Fibroblast of mammary gland (primary cell): ENCODE measurements at regions not wholly inside any gene's neighbourhood (a gene's known extent, or its start where the extent isn't known, plus 50 kb on each side); places are given as distances from the start of the nearest gene placed in this dataset.
A peak's percentile ranks its signal among the peaks of the same experiment; 100 is the strongest.

Experiments used
- DNase-seq: peaks from one replicate; pipeline ENCODE4 v3.0.0-alpha.2; 2010; ENCODE audit warnings: low read depth
- H3K4me3 ChIP-seq: 2 replicates; pipeline ENCODE4 v1.5.1; 2011; ENCODE audit warnings: low read depth, mild to moderate bottlenecking, low read length, moderate library complexity; ENCODE audit not compliant: control insufficient read depth
- TF ChIP-seq, protein P1 (sequence below): conservative IDR thresholded peaks from 2 replicates; pipeline ENCODE4 v1.5.1; 2011; ENCODE audit warnings: low read depth, low read length, inconsistent platforms; ENCODE audit not compliant: control insufficient read depth, insufficient read depth

- no peak for DNase-seq
- TF ChIP-seq, protein P1, sequence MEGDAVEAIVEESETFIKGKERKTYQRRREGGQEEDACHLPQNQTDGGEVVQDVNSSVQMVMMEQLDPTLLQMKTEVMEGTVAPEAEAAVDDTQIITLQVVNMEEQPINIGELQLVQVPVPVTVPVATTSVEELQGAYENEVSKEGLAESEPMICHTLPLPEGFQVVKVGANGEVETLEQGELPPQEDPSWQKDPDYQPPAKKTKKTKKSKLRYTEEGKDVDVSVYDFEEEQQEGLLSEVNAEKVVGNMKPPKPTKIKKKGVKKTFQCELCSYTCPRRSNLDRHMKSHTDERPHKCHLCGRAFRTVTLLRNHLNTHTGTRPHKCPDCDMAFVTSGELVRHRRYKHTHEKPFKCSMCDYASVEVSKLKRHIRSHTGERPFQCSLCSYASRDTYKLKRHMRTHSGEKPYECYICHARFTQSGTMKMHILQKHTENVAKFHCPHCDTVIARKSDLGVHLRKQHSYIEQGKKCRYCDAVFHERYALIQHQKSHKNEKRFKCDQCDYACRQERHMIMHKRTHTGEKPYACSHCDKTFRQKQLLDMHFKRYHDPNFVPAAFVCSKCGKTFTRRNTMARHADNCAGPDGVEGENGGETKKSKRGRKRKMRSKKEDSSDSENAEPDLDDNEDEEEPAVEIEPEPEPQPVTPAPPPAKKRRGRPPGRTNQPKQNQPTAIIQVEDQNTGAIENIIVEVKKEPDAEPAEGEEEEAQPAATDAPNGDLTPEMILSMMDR, result no peak
- H3K4me3 ChIP-seq, result no peak overlapping the region
These were observed 157.2 kb upstream of the PRKD1 start for GRCh38 chr14:30084811-30085210.

- TF ChIP-seq, protein P1, result no peak
- DNase-seq, result no peak
- H3K4me3 ChIP-seq, result no peak overlapping the region
These were observed 158.3 kb upstream of the PRKD1 start for GRCh38 chr14:30085943-30086342.

DNA sequence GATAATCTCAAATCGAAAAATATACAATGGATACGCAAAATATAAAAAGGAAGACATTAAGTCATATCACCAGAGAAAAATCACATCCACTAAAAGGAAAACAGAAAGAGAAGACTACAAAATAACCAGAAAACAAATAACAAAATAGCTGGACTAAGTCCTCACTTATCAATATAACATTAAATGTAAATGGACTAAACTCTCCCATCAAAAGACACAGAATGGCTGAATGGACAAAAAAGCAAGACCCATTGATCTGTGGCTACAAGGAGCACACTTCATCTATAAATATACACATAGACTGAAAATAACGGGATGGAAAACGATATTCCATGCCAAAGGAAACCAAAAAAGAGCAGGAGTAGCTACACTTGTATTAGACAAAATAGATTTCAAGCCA lies 161.0 kb upstream of the PRKD1 start:
- TF ChIP-seq, protein P1, result no peak
- DNase-seq, result no peak
- no peak overlapping the region for H3K4me3 ChIP-seq

- TF ChIP-seq, protein P1, result no peak
- peak; percentile 75 for DNase-seq
- no peak overlapping the region for H3K4me3 ChIP-seq
These were observed 181.5 kb upstream of the PRKD1 start for GRCh38 chr14:30108975-30109700.

- TF ChIP-seq, protein P1, result no peak
- no peak for DNase-seq
These were observed 186.4 kb upstream of the PRKD1 start for GRCh38 chr14:30114051-30114450.

GRCh38 chr14:30115756-30116155 lies 188.1 kb upstream of the PRKD1 start:
- DNase-seq, result no peak
- no peak overlapping the region for H3K4me3 ChIP-seq
- TF ChIP-seq, protein P1, result no peak

More at GRCh38 chr14:30114051-30114450, 186.4 kb upstream of the PRKD1 start:
- H3K4me3 ChIP-seq, result no peak overlapping the region

- H3K4me3 ChIP-seq, result no peak overlapping the region
- no peak for DNase-seq
- TF ChIP-seq, protein P1, result no peak
These were observed 191.5 kb upstream of the PRKD1 start for GRCh38 chr14:30118992-30119640.
